ENCODE measurements at regions not wholly inside any gene's neighbourhood (a gene's known extent, or its start where the extent isn't known, plus 50 kb on each side); places are given as distances from the start of the nearest gene placed in this dataset.

DNA sequence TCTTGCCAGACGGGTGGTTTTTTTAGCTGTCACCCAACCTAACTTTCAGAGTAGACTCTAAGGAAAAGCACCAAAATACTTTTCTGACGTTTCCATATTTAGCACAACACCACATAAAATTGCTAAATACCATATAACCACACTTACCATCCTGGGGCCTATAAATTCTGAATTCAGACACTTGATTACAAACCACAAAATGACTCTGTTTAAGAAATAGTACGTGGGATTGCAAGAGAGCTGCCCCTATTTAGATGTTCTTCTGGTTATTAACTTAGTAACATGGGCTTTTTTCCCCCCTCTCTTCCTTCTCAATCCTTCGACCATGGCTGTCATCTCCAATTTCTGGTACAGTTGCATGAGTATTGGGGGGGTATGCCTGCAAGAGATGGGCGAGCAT lies 287.7 kb downstream of the BMP4 start:
- Histone ChIP-seq H3K4me1 (ENCODE audit: control insufficient read depth in 2 of 3, insufficient read depth in 2 of 3, low read depth in 1 of 3, low read length in 3 of 3) (no peaks in the 10 kb centered on the region), H3K9me3 (ENCODE audit: control insufficient read depth in 2 of 3, insufficient read depth in 1 of 3, low read length in 3 of 3) (no peaks in the 10 kb centered on the region), H3K27me3 (ENCODE audit: control insufficient read depth, insufficient read depth, low read length) (no peaks in the 10 kb centered on the region), H3K9ac (ENCODE audit: low read length in 3 of 3) (no peak overlapping the region), H3K27ac (ENCODE audit: low read depth in 2 of 2, low read length in 2 of 2) (no peak overlapping the region), H3K4me3 (ENCODE audit: low read length in 3 of 3) (no peak overlapping the region), H3K36me3 (ENCODE audit: control insufficient read depth in 2 of 3, insufficient read depth in 3 of 3, low read length in 3 of 3) (no peaks in the 10 kb centered on the region)
- intact Hi-C loops (cut with DNase I), result no loop called here
- no peak for DNase-seq
- TF ChIP-seq, protein P1, sequence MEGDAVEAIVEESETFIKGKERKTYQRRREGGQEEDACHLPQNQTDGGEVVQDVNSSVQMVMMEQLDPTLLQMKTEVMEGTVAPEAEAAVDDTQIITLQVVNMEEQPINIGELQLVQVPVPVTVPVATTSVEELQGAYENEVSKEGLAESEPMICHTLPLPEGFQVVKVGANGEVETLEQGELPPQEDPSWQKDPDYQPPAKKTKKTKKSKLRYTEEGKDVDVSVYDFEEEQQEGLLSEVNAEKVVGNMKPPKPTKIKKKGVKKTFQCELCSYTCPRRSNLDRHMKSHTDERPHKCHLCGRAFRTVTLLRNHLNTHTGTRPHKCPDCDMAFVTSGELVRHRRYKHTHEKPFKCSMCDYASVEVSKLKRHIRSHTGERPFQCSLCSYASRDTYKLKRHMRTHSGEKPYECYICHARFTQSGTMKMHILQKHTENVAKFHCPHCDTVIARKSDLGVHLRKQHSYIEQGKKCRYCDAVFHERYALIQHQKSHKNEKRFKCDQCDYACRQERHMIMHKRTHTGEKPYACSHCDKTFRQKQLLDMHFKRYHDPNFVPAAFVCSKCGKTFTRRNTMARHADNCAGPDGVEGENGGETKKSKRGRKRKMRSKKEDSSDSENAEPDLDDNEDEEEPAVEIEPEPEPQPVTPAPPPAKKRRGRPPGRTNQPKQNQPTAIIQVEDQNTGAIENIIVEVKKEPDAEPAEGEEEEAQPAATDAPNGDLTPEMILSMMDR (IDR thresholded peaks at IDR 0.05; ENCODE audit: borderline replicate concordance, extremely low read depth, insufficient read depth), result no peak
- no peak for FAIRE-seq

DNA sequence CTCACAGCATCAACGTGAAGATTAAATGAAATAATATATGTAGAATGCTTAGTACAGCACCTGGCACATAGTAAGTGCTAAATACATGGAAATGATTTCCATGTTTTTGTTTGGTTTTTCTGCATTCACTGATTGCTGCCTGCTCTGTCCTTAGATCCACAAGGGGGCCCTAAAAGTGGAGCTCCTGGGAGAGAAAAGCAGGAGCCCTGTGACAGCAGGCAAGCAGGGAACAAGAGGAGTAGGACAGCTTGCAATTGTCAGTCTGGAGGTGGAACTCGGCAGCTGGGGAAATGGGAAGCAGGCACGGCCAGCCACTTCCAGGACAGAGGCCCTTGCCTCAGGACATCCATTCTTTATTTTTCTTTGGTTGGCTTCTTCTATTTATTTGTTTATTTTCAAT lies 292.9 kb downstream of the BMP4 start:
- Histone ChIP-seq H3K36me3 (ENCODE audit: control insufficient read depth in 2 of 3, insufficient read depth in 3 of 3, low read length in 3 of 3) (no peaks in the 10 kb centered on the region), H3K4me3 (ENCODE audit: low read length in 3 of 3) (no peak overlapping the region), H3K4me1 (ENCODE audit: control insufficient read depth in 2 of 3, insufficient read depth in 2 of 3, low read depth in 1 of 3, low read length in 3 of 3) (no peaks in the 10 kb centered on the region), H3K27ac (ENCODE audit: low read depth in 2 of 2, low read length in 2 of 2) (no peak overlapping the region), H3K9ac (ENCODE audit: low read length in 3 of 3) (no peak overlapping the region), H3K9me3 (ENCODE audit: control insufficient read depth in 2 of 3, insufficient read depth in 1 of 3, low read length in 3 of 3) (no peaks in the 10 kb centered on the region), H3K27me3 (ENCODE audit: control insufficient read depth, insufficient read depth, low read length) (no peaks in the 10 kb centered on the region)
- TF ChIP-seq, protein P1 (IDR thresholded peaks at IDR 0.05; ENCODE audit: borderline replicate concordance, extremely low read depth, insufficient read depth), result no peak
- DNase-seq (peak in 3 of 5 donors; percentile 27 to 62 (median 30)), FAIRE-seq (no peak)
- intact Hi-C loops (cut with DNase I), result no loop called here

DNA sequence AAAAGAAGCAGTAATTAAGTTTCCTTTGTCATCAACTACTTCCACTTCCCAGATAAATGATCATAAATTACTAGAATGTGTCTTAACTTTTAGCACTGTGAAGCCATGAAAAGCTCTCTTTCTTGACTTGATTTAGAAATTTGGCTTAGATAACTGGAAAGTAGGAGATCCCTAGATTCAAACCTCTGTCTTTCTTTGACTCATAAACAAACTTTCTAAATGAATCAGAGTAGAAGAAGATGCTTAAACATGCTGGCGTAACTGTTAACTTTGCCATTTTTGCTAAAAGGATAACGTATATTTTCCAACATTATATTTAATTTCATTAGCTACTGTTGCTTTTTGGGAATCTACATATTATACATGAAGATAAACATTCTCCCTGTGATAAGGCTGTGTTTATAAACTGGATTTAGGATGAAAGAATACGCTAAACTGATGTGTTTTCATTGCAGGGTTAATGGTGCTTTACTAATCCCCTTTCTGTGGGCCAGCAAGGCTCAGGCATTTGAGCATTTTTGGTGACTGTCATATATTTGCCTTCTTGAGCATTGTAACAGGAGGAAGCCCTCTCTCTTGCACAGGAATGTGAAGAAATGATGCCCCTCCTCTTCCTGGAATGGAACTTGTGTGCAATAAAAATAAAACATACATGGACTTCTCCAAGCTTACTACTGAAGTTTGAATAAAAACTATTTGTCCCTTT lies 301.4 kb downstream of the BMP4 start:
- Histone ChIP-seq H3K27me3 (ENCODE audit: control insufficient read depth, insufficient read depth, low read length) (no peaks in the 10 kb centered on the region), H3K4me3 (ENCODE audit: low read length in 3 of 3) (no peak overlapping the region), H3K36me3 (ENCODE audit: control insufficient read depth in 2 of 3, insufficient read depth in 3 of 3, low read length in 3 of 3) (no peaks in the 10 kb centered on the region), H3K27ac (ENCODE audit: low read depth in 2 of 2, low read length in 2 of 2) (no peak overlapping the region), H3K9me3 (ENCODE audit: control insufficient read depth in 2 of 3, insufficient read depth in 1 of 3, low read length in 3 of 3) (no peaks in the 10 kb centered on the region), H3K9ac (ENCODE audit: low read length in 3 of 3) (no peak overlapping the region), H3K4me1 (ENCODE audit: control insufficient read depth in 2 of 3, insufficient read depth in 2 of 3, low read depth in 1 of 3, low read length in 3 of 3) (peaks cover 0 to 6% (median 2%) of the 10 kb centered on the region in 3 donors)
- DNase-seq (peak in 3 of 5 donors; percentile 18 to 77 (median 62)), FAIRE-seq (no peak)
- intact Hi-C loops (cut with DNase I), result no loop called here
- TF ChIP-seq, protein P1 (IDR thresholded peaks at IDR 0.05; ENCODE audit: borderline replicate concordance, extremely low read depth, insufficient read depth), result no peak

DNA sequence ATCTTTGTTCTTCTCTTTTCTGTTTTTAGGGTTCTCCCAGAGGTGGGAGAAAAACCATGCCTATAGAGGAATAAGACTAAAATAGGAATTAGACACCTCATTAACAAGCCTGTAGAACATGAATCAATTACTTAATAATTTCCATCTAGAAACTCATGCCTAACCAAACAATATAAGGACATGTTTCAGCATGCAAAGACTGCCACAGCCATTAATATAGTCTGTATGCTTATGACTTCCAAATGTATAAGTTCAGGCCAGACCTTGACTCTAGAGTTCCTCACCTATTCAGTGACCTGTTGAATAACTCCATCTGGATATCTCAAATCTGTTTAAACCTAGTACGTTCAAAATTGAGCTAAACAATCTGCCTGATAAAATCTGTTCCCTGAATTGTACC lies 304.6 kb downstream of the BMP4 start:
- Histone ChIP-seq H3K36me3 (ENCODE audit: control insufficient read depth in 2 of 3, insufficient read depth in 3 of 3, low read length in 3 of 3) (no peaks in the 10 kb centered on the region), H3K4me1 (ENCODE audit: control insufficient read depth in 2 of 3, insufficient read depth in 2 of 3, low read depth in 1 of 3, low read length in 3 of 3) (peaks cover 0 to 6% (median 0%) of the 10 kb centered on the region in 3 donors), H3K9me3 (ENCODE audit: control insufficient read depth in 2 of 3, insufficient read depth in 1 of 3, low read length in 3 of 3) (no peaks in the 10 kb centered on the region), H3K27ac (ENCODE audit: low read depth in 2 of 2, low read length in 2 of 2) (no peak overlapping the region), H3K27me3 (ENCODE audit: control insufficient read depth, insufficient read depth, low read length) (no peaks in the 10 kb centered on the region), H3K9ac (ENCODE audit: low read length in 3 of 3) (no peak overlapping the region), H3K4me3 (ENCODE audit: low read length in 3 of 3) (no peak overlapping the region)
- intact Hi-C loops (cut with DNase I), result no loop called here
- FAIRE-seq, result no peak
- TF ChIP-seq, protein P1 (IDR thresholded peaks at IDR 0.05; ENCODE audit: borderline replicate concordance, extremely low read depth, insufficient read depth), result no peak
- DNase-seq, result no peak
